MM.1S (cell line): ENCODE measurements at regions not wholly inside any gene's neighbourhood (a gene's known extent, or its start where the extent isn't known, plus 50 kb on each side); places are given as distances from the start of the nearest gene placed in this dataset.

Experiments used
- DNase-seq: peaks from one replicate; pipeline ENCODE4 v3.0.0-alpha.2; 2015
- H2AFZ ChIP-seq: fragments of 300-600 bp; sonication (generic); 2 replicates; pipeline ENCODE4 v1.6.0; 2016; ENCODE audit warnings: antibody characterized with exemption, low read length
- H3F3A ChIP-seq: fragments of 300-600 bp; sonication (generic); 2 replicates; pipeline ENCODE4 v1.6.1; 2016; ENCODE audit warnings: mild to moderate bottlenecking, antibody characterized with exemption, low read length, moderate library complexity, mixed read lengths; ENCODE audit not compliant: insufficient read depth
- H3K27ac ChIP-seq: fragments of 300-600 bp; sonication (generic); 2 replicates; pipeline ENCODE4 v1.5.1; 2016; ENCODE audit warnings: mild to moderate bottlenecking, low read length
- H3K27me3 ChIP-seq: fragments of 300-600 bp; sonication (generic); replicated peaks from 2 replicates; pipeline ENCODE4 v1.6.0; 2016; ENCODE audit warnings: low read length; ENCODE audit not compliant: insufficient read depth
- H3K36me3 ChIP-seq: fragments of 300-600 bp; sonication (generic); replicated peaks from 2 replicates; pipeline ENCODE4 v1.6.1; 2016; ENCODE audit warnings: mild to moderate bottlenecking, low read length, mixed read lengths; ENCODE audit not compliant: insufficient read depth
- H3K4me1 ChIP-seq: fragments of 300-600 bp; sonication (generic); 2 replicates; pipeline ENCODE4 v1.6.1; 2016; ENCODE audit warnings: low read length, mixed read lengths
- H3K4me2 ChIP-seq: fragments of 300-600 bp; sonication (generic); 2 replicates; pipeline ENCODE4 v1.6.0; 2016; ENCODE audit warnings: low read depth, low read length
- H3K4me3 ChIP-seq: fragments of 300-600 bp; sonication (generic); 2 replicates; pipeline ENCODE4 v1.5.1; 2016; ENCODE audit warnings: low read length, mixed read lengths
- H3K79me2 ChIP-seq: fragments of 300-600 bp; sonication (generic); 2 replicates; pipeline ENCODE4 v1.6.1; 2016; ENCODE audit warnings: mixed run types, low read length, mixed read lengths
- H3K9ac ChIP-seq: fragments of 300-600 bp; sonication (generic); 2 replicates; pipeline ENCODE4 v1.6.1; 2016; ENCODE audit warnings: low read length, mixed read lengths
- H3K9me2 ChIP-seq: fragments of 300-600 bp; sonication (generic); replicated peaks from 2 replicates; pipeline ENCODE4 v1.6.1; 2016; ENCODE audit warnings: mild to moderate bottlenecking, low read length, mixed read lengths; ENCODE audit not compliant: insufficient read depth
- H3K9me3 ChIP-seq: fragments of 300-600 bp; sonication (generic); replicated peaks from 2 replicates; pipeline ENCODE4 v1.6.1; 2016; ENCODE audit warnings: mild to moderate bottlenecking, low read length, mixed read lengths; ENCODE audit not compliant: insufficient read depth
- H4K20me1 ChIP-seq: fragments of 300-600 bp; sonication (generic); 2 replicates; pipeline ENCODE4 v1.6.1; 2016; ENCODE audit warnings: mild to moderate bottlenecking, low read length, moderate library complexity, mixed read lengths; ENCODE audit not compliant: insufficient read depth
- CTCF ChIP-seq: fragments of 300-600 bp; sonication (generic); IDR thresholded peaks from 2 replicates; pipeline ENCODE4 v1.5.1; 2016; ENCODE audit warnings: antibody characterized with exemption, low read length, mixed read lengths
- EZH2 ChIP-seq: fragments of 300-600 bp; sonication (generic); optimal IDR thresholded peaks from 2 replicates; pipeline ENCODE3; 2017; ENCODE audit warnings: low read depth, mild to moderate bottlenecking, antibody characterized with exemption, low read length, mixed read lengths
- EZH2phosphoT487 ChIP-seq: fragments of 300-600 bp; sonication (generic); IDR thresholded peaks from 2 replicates; pipeline ENCODE4 v1.6.1; 2018; ENCODE audit warnings: antibody characterized with exemption, low read length

- Histone ChIP-seq H3K27me3 (no peaks in the 10 kb centered on the region), H3K9me2 (no peaks in the 10 kb centered on the region), H3F3A (peaks cover 4% of the 10 kb centered on the region; the same call in 1 of the 2 replicates), H2AFZ (no peak overlapping the region), H3K36me3 (no peaks in the 10 kb centered on the region), H3K27ac (no peak overlapping the region), H3K79me2 (no peaks in the 10 kb centered on the region), H3K4me3 (no peak overlapping the region), H3K9ac (no peak overlapping the region), H3K4me2 (no peak overlapping the region), H4K20me1 (no peaks in the 10 kb centered on the region), H3K4me1 (peaks cover 11% of the 10 kb centered on the region), H3K9me3 (no peaks in the 10 kb centered on the region)
- DNase-seq: no peak
- TF ChIP-seq EZH2 (no peak), CTCF (no peak), EZH2phosphoT487 (no peak)
These were observed 860.4 kb downstream of the USP25 start for GRCh38 chr21:16590186-16590585.

- DNase-seq: no peak
- Histone ChIP-seq H2AFZ (no peak overlapping the region), H3K36me3 (no peaks in the 10 kb centered on the region), H3K27me3 (no peaks in the 10 kb centered on the region), H3K79me2 (no peaks in the 10 kb centered on the region), H3K27ac (no peak overlapping the region), H3K4me2 (no peak overlapping the region), H3F3A (peaks cover 4% of the 10 kb centered on the region; the same call in 1 of the 2 replicates), H4K20me1 (no peaks in the 10 kb centered on the region), H3K9me3 (no peaks in the 10 kb centered on the region), H3K9me2 (no peaks in the 10 kb centered on the region), H3K4me1 (peaks cover 10% of the 10 kb centered on the region), H3K9ac (no peak overlapping the region), H3K4me3 (no peak overlapping the region)
- TF ChIP-seq CTCF: no peak
- TF ChIP-seq EZH2phosphoT487: no peak
- TF ChIP-seq EZH2: no peak
These were observed 861.0 kb downstream of the USP25 start for GRCh38 chr21:16590641-16591292.

GRCh38 chr21:16592381-16592780 lies 862.6 kb downstream of the USP25 start:
- no peaks in the 10 kb centered on the region for H3K79me2 ChIP-seq
- no peak overlapping the region for H2AFZ ChIP-seq
- H3K27me3 ChIP-seq: no peaks in the 10 kb centered on the region
- no peak overlapping the region for H3K27ac ChIP-seq
- no peaks in the 10 kb centered on the region for H3K9me3 ChIP-seq
- H3F3A ChIP-seq: no peaks in the 10 kb centered on the region
- H4K20me1 ChIP-seq: no peaks in the 10 kb centered on the region
- no peaks in the 10 kb centered on the region for H3K4me1 ChIP-seq
- H3K9ac ChIP-seq: no peak overlapping the region
- H3K4me2 ChIP-seq: no peak overlapping the region
- H3K4me3 ChIP-seq: no peak overlapping the region
- H3K36me3 ChIP-seq: no peaks in the 10 kb centered on the region
- DNase-seq: no peak
- TF ChIP-seq CTCF (no peak), EZH2phosphoT487 (no peak), EZH2 (no peak)
- no peaks in the 10 kb centered on the region for H3K9me2 ChIP-seq
